Muscle of leg (tissue), 3 donors: ENCODE measurements at regions not wholly inside any gene's neighbourhood (a gene's known extent, or its start where the extent isn't known, plus 50 kb on each side); places are given as distances from the start of the nearest gene placed in this dataset.

Experiments
- DNase-seq: peaks from one replicate; pipeline ENCODE4 v3.0.0; 2013
- H3K27ac ChIP-seq: one replicate; pipeline ENCODE4 v1.5.1; 2013; ENCODE audit warnings: mild to moderate bottlenecking, low read length, control low read depth
- H3K27me3 ChIP-seq: one replicate; pipeline ENCODE4 v1.6.1; 2013; ENCODE audit warnings: low read length; ENCODE audit not compliant: control insufficient read depth, insufficient read depth
- H3K36me3 ChIP-seq: one replicate; pipeline ENCODE4 v1.6.1; 2013; ENCODE audit warnings: low read length; ENCODE audit not compliant: control insufficient read depth, insufficient read depth
- H3K4me1 ChIP-seq: one replicate; pipeline ENCODE4 v1.6.1; 2013; ENCODE audit warnings: low read length; ENCODE audit not compliant: control insufficient read depth, insufficient read depth
- H3K4me3 ChIP-seq: one replicate; pipeline ENCODE4 v1.5.1; 2013; ENCODE audit warnings: low read length, control low read depth
- H3K9me3 ChIP-seq: replicated peaks from 2 replicates; pipeline ENCODE4 v1.6.1; 2013; ENCODE audit warnings: low read depth, low read length; ENCODE audit not compliant: control insufficient read depth
- WGBS: methylation state at CpG from one replicate; pipeline ENCODE4 v1.1.5; 2013; ENCODE audit warnings: missing lambda C conversion rate; ENCODE audit not compliant: insufficient coverage; 5-methylcytosine and 5-hydroxymethylcytosine counted together

- no peak overlapping the region for H3K4me3 ChIP-seq
- 100% methylated on average over 1 of the region's 1 CpG for WGBS
- H3K4me1 ChIP-seq, result no peaks in the 10 kb centered on the region
- H3K36me3 ChIP-seq, result no peaks in the 10 kb centered on the region
- H3K9me3 ChIP-seq, result peaks cover 3% of the 10 kb centered on the region
- no peak for DNase-seq
- H3K27ac ChIP-seq, result no peak overlapping the region
- H3K27me3 ChIP-seq, result peaks cover 19% of the 10 kb centered on the region
Observed at GRCh38 chrX:40485973-40486372, 94.8 kb upstream of the ATP6AP2 start.

GRCh38 chrX:40485102-40485826 is 95.5 kb upstream of the ATP6AP2 start:
- WGBS, result 90% methylated on average over 2 of the region's 6 CpGs
- Histone ChIP-seq H3K36me3 (no peaks in the 10 kb centered on the region), H3K4me1 (no peaks in the 10 kb centered on the region), H3K9me3 (peaks cover 3% of the 10 kb centered on the region), H3K27me3 (peaks cover 20% of the 10 kb centered on the region), H3K4me3 (no peak overlapping the region), H3K27ac (no peak overlapping the region)
- DNase-seq, result no peak

GRCh38 chrX:40484408-40485091 is 96.2 kb upstream of the ATP6AP2 start:
- no peaks in the 10 kb centered on the region for H3K4me1 ChIP-seq
- no peak overlapping the region for H3K27ac ChIP-seq
- DNase-seq, result no peak
- H3K9me3 ChIP-seq, result peaks cover 3% of the 10 kb centered on the region
- whole genome bisulfite sequencing, result 34% methylated on average over 3 of the region's 8 CpGs
- H3K36me3 ChIP-seq, result no peaks in the 10 kb centered on the region
- H3K27me3 ChIP-seq, result peaks cover 18% of the 10 kb centered on the region
- no peak overlapping the region for H3K4me3 ChIP-seq

GRCh38 chrX:40483502-40483901 is 97.3 kb upstream of the ATP6AP2 start:
- Histone ChIP-seq H3K4me3 (no peak overlapping the region), H3K4me1 (no peaks in the 10 kb centered on the region), H3K27me3 (peaks cover 21% of the 10 kb centered on the region), H3K9me3 (peaks cover 3% of the 10 kb centered on the region), H3K27ac (no peak overlapping the region), H3K36me3 (no peaks in the 10 kb centered on the region)
- DNase-seq, result no peak
- no CpG with 5 or more reads among the region's 2 CpGs for WGBS

GRCh38 chrX:40479777-40480318 is 100.9 kb upstream of the ATP6AP2 start:
- no peak for DNase-seq
- no peak overlapping the region for H3K4me3 ChIP-seq
- 92% methylated on average over 2 of the region's 7 CpGs for WGBS
- no peak overlapping the region for H3K27ac ChIP-seq
- H3K36me3 ChIP-seq, result no peaks in the 10 kb centered on the region
- H3K27me3 ChIP-seq, result peaks cover 37% of the 10 kb centered on the region
- no peaks in the 10 kb centered on the region for H3K4me1 ChIP-seq
- no peaks in the 10 kb centered on the region for H3K9me3 ChIP-seq

- 100% methylated on average over 1 of the region's 2 CpGs for WGBS
Observed at GRCh38 chrX:40478474-40479065, 102.2 kb upstream of the ATP6AP2 start.

GRCh38 chrX:40476958-40477357 is 103.8 kb upstream of the ATP6AP2 start:
- no peaks in the 10 kb centered on the region for H3K36me3 ChIP-seq
- H3K27me3 ChIP-seq, result peaks cover 49% of the 10 kb centered on the region
- H3K4me3 ChIP-seq, result no peak overlapping the region
- no peaks in the 10 kb centered on the region for H3K9me3 ChIP-seq
- 88% methylated on average over 1 of the region's 7 CpGs for WGBS
- H3K27ac ChIP-seq, result no peak overlapping the region
- DNase-seq, result no peak
- H3K4me1 ChIP-seq, result peaks cover 14% of the 10 kb centered on the region

More at GRCh38 chrX:40478474-40479065, 102.2 kb upstream of the ATP6AP2 start:
- Histone ChIP-seq H3K36me3 (no peaks in the 10 kb centered on the region), H3K27ac (no peak overlapping the region), H3K4me3 (no peak overlapping the region), H3K4me1 (peaks cover 5% of the 10 kb centered on the region), H3K9me3 (no peaks in the 10 kb centered on the region), H3K27me3 (peaks cover 41% of the 10 kb centered on the region)
- no peak for DNase-seq

GRCh38 chrX:40474645-40475044 is 106.1 kb upstream of the ATP6AP2 start:
- WGBS, result 40% methylated on average over 4 of the region's 9 CpGs
- Histone ChIP-seq H3K27me3 (peaks cover 50% of the 10 kb centered on the region), H3K9me3 (no peaks in the 10 kb centered on the region), H3K36me3 (no peaks in the 10 kb centered on the region), H3K27ac (no peak overlapping the region), H3K4me1 (peaks cover 20% of the 10 kb centered on the region), H3K4me3 (no peak overlapping the region)
- no peak for DNase-seq

- H3K36me3 ChIP-seq, result no peaks in the 10 kb centered on the region
- H3K27me3 ChIP-seq, result peaks cover 51% of the 10 kb centered on the region
- 0% methylated on average over 1 of the region's 14 CpGs for WGBS
- no peak for DNase-seq
- H3K4me1 ChIP-seq, result peaks cover 20% of the 10 kb centered on the region
- no peak overlapping the region for H3K4me3 ChIP-seq
- H3K27ac ChIP-seq, result no peak overlapping the region
- no peaks in the 10 kb centered on the region for H3K9me3 ChIP-seq
Observed at GRCh38 chrX:40474205-40474626, 106.6 kb upstream of the ATP6AP2 start.
